Activated CD8-positive, alpha-beta memory T cell treated with anti-CD3 and anti-CD28 coated beads, Interleukin-2, amount 10 ng/mL, durations not matched to agents 7 days and 5 days (primary cell): ENCODE measurements at regions not wholly inside any gene's neighbourhood (a gene's known extent, or its start where the extent isn't known, plus 50 kb on each side); places are given as distances from the start of the nearest gene placed in this dataset.

ENCODE experiments used
- ATAC-seq: fragments of 150-1000 bp; cut with Tn5 transposase; one replicate; pipeline ENCODE4 v1.10.0; 2021; ENCODE audit warnings: moderate library complexity
- CTCF ChIA-PET: fragments of 350-600 bp; sonication (Branson Sonifier 250); formaldehyde crosslinking; loops from one replicate; lab custom pipeline; 2021; ENCODE audit warnings: antibody characterized with exemption; lab: Charles Lee
- DNase-seq: peaks from one replicate; pipeline ENCODE4 v3.0.0-alpha.2; 2020
- H3K27ac Mint-ChIP-seq: one replicate; pipeline ENCODE4 v1.8.0; 2021; ENCODE audit warnings: mild to moderate bottlenecking, mixed read lengths
- H3K27me3 Mint-ChIP-seq: one replicate; pipeline ENCODE4 v1.8.0; 2021; ENCODE audit warnings: mixed read lengths
- H3K36me3 Mint-ChIP-seq: one replicate; pipeline ENCODE4 v1.8.0; 2021; ENCODE audit warnings: mild to moderate bottlenecking, mixed read lengths
- H3K4me1 Mint-ChIP-seq: one replicate; pipeline ENCODE4 v1.8.0; 2021; ENCODE audit warnings: mixed read lengths
- H3K4me3 Mint-ChIP-seq: one replicate; pipeline ENCODE4 v1.8.0; 2021; ENCODE audit warnings: mild to moderate bottlenecking, moderate library complexity, mixed read lengths
- H3K9me3 Mint-ChIP-seq: one replicate; pipeline ENCODE4 v1.8.0; 2022; ENCODE audit warnings: low read depth, mixed read lengths

GRCh38 chr21:16085421-16085820 lies 355.6 kb downstream of the USP25 start:
- no peaks in the 10 kb centered on the region for H3K9me3 Mint-ChIP-seq
- no peak for ATAC-seq
- no peak for DNase-seq
- H3K4me3 Mint-ChIP-seq = no peak overlapping the region
- CTCF ChIA-PET = no interaction called here
- H3K4me1 Mint-ChIP-seq = no peaks in the 10 kb centered on the region
- H3K27ac Mint-ChIP-seq = no peak overlapping the region
- H3K27me3 Mint-ChIP-seq = no peaks in the 10 kb centered on the region
- no peaks in the 10 kb centered on the region for H3K36me3 Mint-ChIP-seq

DNA sequence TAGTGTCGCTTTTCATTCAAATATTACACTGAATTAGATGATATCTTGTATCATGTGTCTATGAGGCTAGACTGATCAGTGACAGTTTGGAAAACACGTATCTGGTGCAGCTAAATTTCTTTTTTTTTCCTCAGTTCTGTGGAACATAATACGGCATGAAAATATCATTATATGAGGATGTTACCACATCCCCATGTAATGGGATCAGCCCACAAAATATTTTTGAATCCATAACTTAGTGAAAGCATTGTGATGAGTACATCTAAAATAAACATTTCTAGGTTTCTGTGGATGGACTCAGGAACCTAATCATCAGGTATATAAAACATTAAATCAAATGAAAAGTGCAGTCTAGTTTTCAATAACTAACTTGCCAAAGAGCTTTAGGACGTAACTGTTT lies 356.3 kb downstream of the USP25 start:
- ATAC-seq (no peak), DNase-seq (no peak)
- H3K36me3 Mint-ChIP-seq = no peaks in the 10 kb centered on the region
- H3K4me3 Mint-ChIP-seq = no peak overlapping the region
- H3K9me3 Mint-ChIP-seq = no peaks in the 10 kb centered on the region
- H3K27ac Mint-ChIP-seq = no peak overlapping the region
- H3K27me3 Mint-ChIP-seq = no peaks in the 10 kb centered on the region
- CTCF ChIA-PET = no interaction called here
- no peaks in the 10 kb centered on the region for H3K4me1 Mint-ChIP-seq

GRCh38 chr21:16086936-16087335 lies 357.2 kb downstream of the USP25 start:
- ATAC-seq (no peak), DNase-seq (no peak)
- Mint-ChIP-seq H3K4me1 (no peaks in the 10 kb centered on the region), H3K9me3 (no peaks in the 10 kb centered on the region), H3K27ac (no peak overlapping the region), H3K27me3 (no peaks in the 10 kb centered on the region), H3K36me3 (no peaks in the 10 kb centered on the region), H3K4me3 (no peak overlapping the region)
- CTCF ChIA-PET = no interaction called here

- Mint-ChIP-seq H3K36me3 (no peaks in the 10 kb centered on the region), H3K4me3 (no peak overlapping the region), H3K27me3 (no peaks in the 10 kb centered on the region), H3K27ac (no peak overlapping the region), H3K4me1 (no peaks in the 10 kb centered on the region), H3K9me3 (no peaks in the 10 kb centered on the region)
- CTCF ChIA-PET = no interaction called here
- ATAC-seq (no peak), DNase-seq (no peak)
Observed at GRCh38 chr21:16087523-16087922, 357.7 kb downstream of the USP25 start.

DNA sequence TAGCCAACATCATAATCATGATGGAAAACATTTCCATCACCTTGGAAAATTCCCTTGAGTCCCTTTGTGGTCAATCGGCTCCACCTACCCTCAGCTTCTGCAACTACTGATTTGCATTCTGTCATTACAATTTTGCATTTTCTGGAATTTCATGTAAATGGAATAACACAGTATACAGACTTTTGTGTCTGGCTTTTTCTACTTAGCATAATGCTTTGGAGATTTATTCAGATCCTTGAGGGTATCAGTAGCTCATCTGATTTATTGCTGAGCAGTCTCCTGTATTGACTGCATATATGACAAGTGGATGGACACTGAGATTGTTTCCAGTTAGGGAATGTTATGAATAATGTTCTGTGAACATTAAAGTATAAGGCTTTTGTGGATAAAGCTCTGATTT lies 358.3 kb downstream of the USP25 start:
- Mint-ChIP-seq H3K27me3 (no peaks in the 10 kb centered on the region), H3K9me3 (no peaks in the 10 kb centered on the region), H3K4me3 (no peak overlapping the region), H3K4me1 (no peaks in the 10 kb centered on the region), H3K36me3 (no peaks in the 10 kb centered on the region), H3K27ac (no peak overlapping the region)
- ATAC-seq (no peak), DNase-seq (no peak)
- CTCF ChIA-PET = no interaction called here

GRCh38 chr21:16095005-16095404 lies 365.2 kb downstream of the USP25 start:
- H3K4me3 Mint-ChIP-seq = no peak overlapping the region
- DNase-seq (no peak), ATAC-seq (no peak)
- H3K27me3 Mint-ChIP-seq = no peaks in the 10 kb centered on the region
- CTCF ChIA-PET = no interaction called here
- no peak overlapping the region for H3K27ac Mint-ChIP-seq
- H3K4me1 Mint-ChIP-seq = no peaks in the 10 kb centered on the region
- no peaks in the 10 kb centered on the region for H3K36me3 Mint-ChIP-seq
- H3K9me3 Mint-ChIP-seq = no peaks in the 10 kb centered on the region

GRCh38 chr21:16096988-16097387 lies 367.2 kb downstream of the USP25 start:
- H3K4me3 Mint-ChIP-seq = no peak overlapping the region
- ATAC-seq = no peak
- H3K9me3 Mint-ChIP-seq = no peaks in the 10 kb centered on the region
- H3K36me3 Mint-ChIP-seq = no peaks in the 10 kb centered on the region
- no peak for DNase-seq
- H3K4me1 Mint-ChIP-seq = no peaks in the 10 kb centered on the region
- no peak overlapping the region for H3K27ac Mint-ChIP-seq
- CTCF ChIA-PET = no interaction called here
- H3K27me3 Mint-ChIP-seq = no peaks in the 10 kb centered on the region

DNA sequence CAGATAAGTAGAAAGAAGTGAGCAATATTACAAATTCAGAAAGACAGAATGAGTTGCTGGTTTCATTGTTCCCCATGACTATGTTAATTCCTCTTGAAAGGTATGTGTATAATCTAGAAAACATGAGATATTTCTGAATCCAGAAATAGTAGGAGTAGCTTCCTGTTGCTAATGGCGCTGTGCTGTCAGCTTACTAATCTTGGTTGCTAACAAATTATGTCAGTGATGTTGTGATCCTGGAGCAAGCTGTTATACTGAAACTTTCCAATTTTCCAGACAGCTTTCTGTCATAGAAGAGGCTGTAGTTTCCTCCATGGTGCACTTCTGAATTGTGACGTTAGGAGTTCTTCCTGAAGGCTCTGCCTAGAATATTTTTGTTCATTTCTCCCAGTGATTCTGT lies 372.3 kb downstream of the USP25 start:
- CTCF ChIA-PET = no interaction called here
- H3K4me3 Mint-ChIP-seq = no peak overlapping the region
- ATAC-seq (no peak), DNase-seq (no peak)
- no peaks in the 10 kb centered on the region for H3K4me1 Mint-ChIP-seq
- no peaks in the 10 kb centered on the region for H3K36me3 Mint-ChIP-seq
- H3K27me3 Mint-ChIP-seq = no peaks in the 10 kb centered on the region
- no peaks in the 10 kb centered on the region for H3K9me3 Mint-ChIP-seq
- no peak overlapping the region for H3K27ac Mint-ChIP-seq

GRCh38 chr21:16108561-16109075 lies 378.8 kb downstream of the USP25 start:
- CTCF ChIA-PET = no interaction called here
- Mint-ChIP-seq H3K27ac (no peak overlapping the region), H3K36me3 (no peaks in the 10 kb centered on the region), H3K4me3 (no peak overlapping the region), H3K4me1 (no peaks in the 10 kb centered on the region), H3K27me3 (no peaks in the 10 kb centered on the region), H3K9me3 (no peaks in the 10 kb centered on the region)
- no peak for DNase-seq
- ATAC-seq = no peak

DNA sequence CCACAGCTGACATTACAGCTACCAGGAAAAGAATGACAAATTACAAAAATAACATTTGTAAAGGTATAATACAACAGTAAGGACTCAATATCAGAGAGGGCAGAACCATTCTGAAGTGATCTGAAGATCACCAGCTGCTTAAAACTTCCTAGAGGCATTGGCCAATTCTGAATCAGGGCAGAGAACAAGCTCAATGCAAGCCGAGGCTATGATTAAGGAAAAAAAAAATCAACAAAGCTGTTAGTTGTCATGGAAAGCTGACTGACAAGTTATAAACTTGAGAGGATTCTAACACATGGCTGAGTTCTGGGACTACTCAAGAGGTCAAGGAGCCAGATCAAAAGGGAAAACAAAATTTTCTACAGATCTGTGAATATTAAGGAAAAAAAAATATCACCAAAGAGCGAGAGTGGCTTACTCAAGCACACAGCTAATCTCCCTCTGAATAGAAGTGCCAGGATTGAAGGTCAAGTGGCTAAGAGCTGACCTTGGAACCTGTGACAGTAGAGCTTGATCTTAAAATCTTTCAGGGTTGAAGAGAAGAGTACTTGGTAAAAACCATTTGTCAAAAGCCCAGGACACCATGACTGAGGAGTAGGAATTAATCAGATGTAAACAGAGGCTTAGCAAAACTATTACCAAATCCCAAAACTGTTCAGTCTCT lies 383.4 kb downstream of the USP25 start:
- Mint-ChIP-seq H3K36me3 (no peaks in the 10 kb centered on the region), H3K27ac (no peak overlapping the region), H3K4me1 (no peaks in the 10 kb centered on the region), H3K4me3 (no peak overlapping the region), H3K9me3 (peaks cover 3% of the 10 kb centered on the region), H3K27me3 (no peaks in the 10 kb centered on the region)
- CTCF ChIA-PET = no interaction called here
- no peak for ATAC-seq
- DNase-seq = no peak

DNA sequence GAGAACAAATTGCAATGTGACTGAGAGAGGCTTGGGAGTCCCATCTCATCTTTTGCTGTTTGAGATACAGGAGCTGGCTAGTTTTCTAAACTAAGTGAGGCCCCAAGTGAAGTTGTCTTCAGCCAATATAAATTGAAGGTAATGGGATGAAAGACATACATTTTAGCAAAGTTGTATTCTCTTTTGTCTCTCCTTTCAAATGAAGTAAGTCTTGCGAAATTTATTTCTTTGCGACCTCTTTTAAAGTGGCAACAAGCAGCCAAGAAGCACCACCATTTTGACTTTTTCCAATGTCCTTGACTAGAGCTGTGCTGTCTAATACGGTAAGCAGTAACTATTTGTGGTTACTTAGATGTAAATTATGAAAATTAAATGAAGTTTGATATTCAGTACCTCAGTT lies 385.7 kb downstream of the USP25 start:
- no peaks in the 10 kb centered on the region for H3K36me3 Mint-ChIP-seq
- DNase-seq (no peak), ATAC-seq (no peak)
- no peaks in the 10 kb centered on the region for H3K4me1 Mint-ChIP-seq
- peaks cover 3% of the 10 kb centered on the region for H3K9me3 Mint-ChIP-seq
- H3K4me3 Mint-ChIP-seq = no peak overlapping the region
- no peaks in the 10 kb centered on the region for H3K27me3 Mint-ChIP-seq
- H3K27ac Mint-ChIP-seq = no peak overlapping the region
- CTCF ChIA-PET = no interaction called here

GRCh38 chr21:16116069-16116468 lies 386.3 kb downstream of the USP25 start:
- CTCF ChIA-PET = no interaction called here
- no peak overlapping the region for H3K27ac Mint-ChIP-seq
- H3K4me3 Mint-ChIP-seq = no peak overlapping the region
- H3K27me3 Mint-ChIP-seq = no peaks in the 10 kb centered on the region
- ATAC-seq (no peak), DNase-seq (no peak)
- H3K9me3 Mint-ChIP-seq = peaks cover 3% of the 10 kb centered on the region
- no peaks in the 10 kb centered on the region for H3K4me1 Mint-ChIP-seq
- H3K36me3 Mint-ChIP-seq = no peaks in the 10 kb centered on the region

DNA sequence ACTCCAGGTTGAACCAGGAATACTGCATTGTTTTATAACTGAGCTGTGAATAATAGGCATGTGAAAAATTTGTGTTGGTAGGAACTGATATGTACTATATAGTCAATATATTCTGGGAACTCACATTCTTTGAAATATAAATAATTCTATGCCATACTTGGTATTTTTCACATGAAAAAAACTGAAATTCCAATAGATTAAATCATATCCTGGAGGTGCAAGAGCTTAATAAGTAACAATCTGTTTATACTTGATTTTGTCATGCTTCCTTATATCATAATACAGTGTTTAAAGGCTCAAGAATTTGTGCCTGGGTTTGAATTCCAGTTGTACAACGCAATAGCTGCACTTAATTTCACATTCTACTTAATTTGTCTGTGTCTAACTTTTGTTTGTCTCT lies 387.0 kb downstream of the USP25 start:
- no peak overlapping the region for H3K27ac Mint-ChIP-seq
- no peaks in the 10 kb centered on the region for H3K27me3 Mint-ChIP-seq
- CTCF ChIA-PET = no interaction called here
- H3K4me1 Mint-ChIP-seq = no peaks in the 10 kb centered on the region
- no peaks in the 10 kb centered on the region for H3K36me3 Mint-ChIP-seq
- DNase-seq (no peak), ATAC-seq (no peak)
- H3K4me3 Mint-ChIP-seq = no peak overlapping the region
- peaks cover 3% of the 10 kb centered on the region for H3K9me3 Mint-ChIP-seq

GRCh38 chr21:16117331-16117730 lies 387.5 kb downstream of the USP25 start:
- Mint-ChIP-seq H3K36me3 (no peaks in the 10 kb centered on the region), H3K4me3 (no peak overlapping the region), H3K27ac (no peak overlapping the region), H3K27me3 (no peaks in the 10 kb centered on the region), H3K4me1 (no peaks in the 10 kb centered on the region), H3K9me3 (peaks cover 3% of the 10 kb centered on the region)
- DNase-seq = no peak
- ATAC-seq = no peak
- CTCF ChIA-PET = no interaction called here
